ENCODE measurements at regions not wholly inside any gene's neighbourhood (a gene's known extent, or its start where the extent isn't known, plus 50 kb on each side); places are given as distances from the start of the nearest gene placed in this dataset.

DNA sequence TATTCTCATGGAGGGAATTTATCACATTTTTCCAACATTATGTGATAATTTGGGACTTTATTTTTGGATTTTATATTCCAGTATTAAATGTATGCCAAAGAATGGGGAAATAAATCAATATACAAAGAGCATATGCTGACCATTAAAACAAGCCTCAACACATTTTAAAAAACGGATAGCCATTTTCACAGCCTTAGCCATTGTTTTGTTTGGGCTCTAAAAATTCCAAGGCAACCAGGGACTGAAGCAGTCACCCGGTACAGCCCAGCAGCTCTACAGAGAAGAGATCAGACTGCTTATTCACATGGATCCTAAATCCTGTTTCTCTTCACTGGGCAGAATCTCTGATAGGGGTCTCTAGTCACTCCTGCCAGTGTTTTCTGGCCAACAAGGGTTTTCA, 150.2 kb upstream of the OGFRL1 start:
- intact Hi-C loops (cut with micrococcal nuclease; ENCODE audit: unreplicated experiment): no loop called here
- BruUV-seq (replicated peaks): no TSS peak
- CTCF ChIA-PET: no interaction called here

DNA sequence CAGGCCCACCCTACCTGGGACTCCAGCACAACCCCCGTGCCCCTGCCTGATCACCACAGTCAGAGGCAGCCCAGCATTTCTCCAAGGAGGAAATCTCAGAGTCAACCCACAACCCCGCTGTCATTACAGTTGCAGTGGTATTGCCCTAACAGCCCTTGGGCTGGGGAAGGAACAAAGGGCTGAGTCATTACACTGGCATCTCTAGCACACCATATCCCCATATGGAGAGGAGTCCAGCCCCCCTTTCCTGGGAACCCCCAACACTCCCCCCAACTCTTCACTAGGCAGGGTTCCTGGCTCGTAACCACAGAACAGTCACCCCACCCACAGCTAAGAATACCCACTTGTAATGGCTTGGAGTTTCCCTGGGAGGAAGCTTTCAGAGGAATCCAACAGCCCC, 149.4 kb upstream of the OGFRL1 start:
- intact Hi-C loops (cut with micrococcal nuclease; ENCODE audit: unreplicated experiment): no loop called here
- Histone ChIP-seq H3K4me1 (ENCODE audit: control insufficient read depth, insufficient read depth, low read length) (no peaks in the 10 kb centered on the region), H3K27me3 (ENCODE audit: control insufficient read depth, insufficient read depth, low read length) (no peaks in the 10 kb centered on the region), H3K4me3 (ENCODE audit: low read depth in 2 of 2, low read length in 2 of 2) (no peak overlapping the region), H3K9me3 (ENCODE audit: control insufficient read depth, insufficient read depth, low read depth, low read length) (no peaks in the 10 kb centered on the region), H3K36me3 (ENCODE audit: control insufficient read depth, insufficient read depth, low read length) (no peaks in the 10 kb centered on the region), H3K27ac (ENCODE audit: low read length) (no peak overlapping the region)
- ChIA-PET POLR2A (no interaction called here), CTCF (no interaction called here)
- ATAC-seq: no peak
- BruUV-seq (replicated peaks): no TSS peak
- in situ Hi-C loops (cut with HindIII; ENCODE audit: low pct_unique_long_range_greater_than_20kb, low sequenced_read_pairs): no loop called here
- no peak for TF ChIP-seq TCF7L2 (IDR thresholded peaks at IDR 0.05; ENCODE audit: low read depth, low read length)
- TF ChIP-seq, protein P1, sequence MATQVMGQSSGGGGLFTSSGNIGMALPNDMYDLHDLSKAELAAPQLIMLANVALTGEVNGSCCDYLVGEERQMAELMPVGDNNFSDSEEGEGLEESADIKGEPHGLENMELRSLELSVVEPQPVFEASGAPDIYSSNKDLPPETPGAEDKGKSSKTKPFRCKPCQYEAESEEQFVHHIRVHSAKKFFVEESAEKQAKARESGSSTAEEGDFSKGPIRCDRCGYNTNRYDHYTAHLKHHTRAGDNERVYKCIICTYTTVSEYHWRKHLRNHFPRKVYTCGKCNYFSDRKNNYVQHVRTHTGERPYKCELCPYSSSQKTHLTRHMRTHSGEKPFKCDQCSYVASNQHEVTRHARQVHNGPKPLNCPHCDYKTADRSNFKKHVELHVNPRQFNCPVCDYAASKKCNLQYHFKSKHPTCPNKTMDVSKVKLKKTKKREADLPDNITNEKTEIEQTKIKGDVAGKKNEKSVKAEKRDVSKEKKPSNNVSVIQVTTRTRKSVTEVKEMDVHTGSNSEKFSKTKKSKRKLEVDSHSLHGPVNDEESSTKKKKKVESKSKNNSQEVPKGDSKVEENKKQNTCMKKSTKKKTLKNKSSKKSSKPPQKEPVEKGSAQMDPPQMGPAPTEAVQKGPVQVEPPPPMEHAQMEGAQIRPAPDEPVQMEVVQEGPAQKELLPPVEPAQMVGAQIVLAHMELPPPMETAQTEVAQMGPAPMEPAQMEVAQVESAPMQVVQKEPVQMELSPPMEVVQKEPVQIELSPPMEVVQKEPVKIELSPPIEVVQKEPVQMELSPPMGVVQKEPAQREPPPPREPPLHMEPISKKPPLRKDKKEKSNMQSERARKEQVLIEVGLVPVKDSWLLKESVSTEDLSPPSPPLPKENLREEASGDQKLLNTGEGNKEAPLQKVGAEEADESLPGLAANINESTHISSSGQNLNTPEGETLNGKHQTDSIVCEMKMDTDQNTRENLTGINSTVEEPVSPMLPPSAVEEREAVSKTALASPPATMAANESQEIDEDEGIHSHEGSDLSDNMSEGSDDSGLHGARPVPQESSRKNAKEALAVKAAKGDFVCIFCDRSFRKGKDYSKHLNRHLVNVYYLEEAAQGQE (IDR thresholded peaks at IDR 0.05; ENCODE audit: insufficient read depth in 1 of 2, low read depth in 2 of 2, low read length in 1 of 2): no peak
- TF ChIP-seq, protein P2, sequence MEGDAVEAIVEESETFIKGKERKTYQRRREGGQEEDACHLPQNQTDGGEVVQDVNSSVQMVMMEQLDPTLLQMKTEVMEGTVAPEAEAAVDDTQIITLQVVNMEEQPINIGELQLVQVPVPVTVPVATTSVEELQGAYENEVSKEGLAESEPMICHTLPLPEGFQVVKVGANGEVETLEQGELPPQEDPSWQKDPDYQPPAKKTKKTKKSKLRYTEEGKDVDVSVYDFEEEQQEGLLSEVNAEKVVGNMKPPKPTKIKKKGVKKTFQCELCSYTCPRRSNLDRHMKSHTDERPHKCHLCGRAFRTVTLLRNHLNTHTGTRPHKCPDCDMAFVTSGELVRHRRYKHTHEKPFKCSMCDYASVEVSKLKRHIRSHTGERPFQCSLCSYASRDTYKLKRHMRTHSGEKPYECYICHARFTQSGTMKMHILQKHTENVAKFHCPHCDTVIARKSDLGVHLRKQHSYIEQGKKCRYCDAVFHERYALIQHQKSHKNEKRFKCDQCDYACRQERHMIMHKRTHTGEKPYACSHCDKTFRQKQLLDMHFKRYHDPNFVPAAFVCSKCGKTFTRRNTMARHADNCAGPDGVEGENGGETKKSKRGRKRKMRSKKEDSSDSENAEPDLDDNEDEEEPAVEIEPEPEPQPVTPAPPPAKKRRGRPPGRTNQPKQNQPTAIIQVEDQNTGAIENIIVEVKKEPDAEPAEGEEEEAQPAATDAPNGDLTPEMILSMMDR (IDR thresholded peaks at IDR 0.05): no peak
- TF ChIP-seq POLR2AphosphoS5 (IDR thresholded peaks at IDR 0.05; ENCODE audit: low read depth, low read length): no peak
- no peak for TF ChIP-seq SIN3A (IDR thresholded peaks at IDR 0.05; ENCODE audit: borderline replicate concordance, insufficient read depth, low read depth, low read length)
- DNase-seq (ENCODE audit: low read depth, low spot score): no peak

More for the DNA sequence above, 150.2 kb upstream of the OGFRL1 start:
- POLR2A ChIA-PET: no interaction called here
- in situ Hi-C loops (cut with HindIII; ENCODE audit: low pct_unique_long_range_greater_than_20kb, low sequenced_read_pairs): no loop called here
- no peak for DNase-seq (ENCODE audit: low read depth, low spot score)
- no peak for ATAC-seq
- H3K27me3 ChIP-seq (ENCODE audit: control insufficient read depth, insufficient read depth, low read length): no peaks in the 10 kb centered on the region
- TF ChIP-seq POLR2AphosphoS5 (IDR thresholded peaks at IDR 0.05; ENCODE audit: low read depth, low read length): no peak
- TF ChIP-seq, protein P2 (IDR thresholded peaks at IDR 0.05): no peak
- TF ChIP-seq TCF7L2 (IDR thresholded peaks at IDR 0.05; ENCODE audit: low read depth, low read length): no peak
- TF ChIP-seq, protein P1 (IDR thresholded peaks at IDR 0.05; ENCODE audit: insufficient read depth in 1 of 2, low read depth in 2 of 2, low read length in 1 of 2): no peak
- no peak for TF ChIP-seq SIN3A (IDR thresholded peaks at IDR 0.05; ENCODE audit: borderline replicate concordance, insufficient read depth, low read depth, low read length)
- H3K27ac ChIP-seq (ENCODE audit: low read length): no peak overlapping the region
- H3K4me3 ChIP-seq (ENCODE audit: low read depth in 2 of 2, low read length in 2 of 2): no peak overlapping the region
- H3K9me3 ChIP-seq (ENCODE audit: control insufficient read depth, insufficient read depth, low read depth, low read length): no peaks in the 10 kb centered on the region
- H3K4me1 ChIP-seq (ENCODE audit: control insufficient read depth, insufficient read depth, low read length): no peaks in the 10 kb centered on the region
- no peaks in the 10 kb centered on the region for H3K36me3 ChIP-seq (ENCODE audit: control insufficient read depth, insufficient read depth, low read length)
